AG10803 (cell line): ENCODE measurements at regions not wholly inside any gene's neighbourhood (a gene's known extent, or its start where the extent isn't known, plus 50 kb on each side); places are given as distances from the start of the nearest gene placed in this dataset.
A peak's percentile ranks its signal among the peaks of the same experiment; 100 is the strongest.
"Not testable (repeated sequence)": the region's sequence is repeated elsewhere in the genome, so short reads cannot be mapped to it uniquely, and the experiment has no call there.

Experiments
- DNase-seq: peaks from one replicate; pipeline ENCODE4 v3.0.0; 2010; ENCODE audit warnings: low read depth
- H3K4me3 ChIP-seq: 2 replicates; pipeline ENCODE4 v1.5.1; 2011; ENCODE audit warnings: mild to moderate bottlenecking, low read length, control low read depth
- CTCF ChIP-seq: conservative IDR thresholded peaks from 2 replicates; pipeline ENCODE4 v1.5.1; 2011; ENCODE audit warnings: mild to moderate bottlenecking, low read length, control low read depth, inconsistent platforms

GRCh38 chr12:68434391-68435298 is 102.5 kb upstream of the MDM1 start:
- no peak for DNase-seq
- no peak for TF ChIP-seq CTCF
- no peak overlapping the region for H3K4me3 ChIP-seq

- no peak for DNase-seq
- no peak for TF ChIP-seq CTCF
- H3K4me3 ChIP-seq, result no peak overlapping the region
These were observed 103.1 kb upstream of the MDM1 start for GRCh38 chr12:68435299-68435637.

- H3K4me3 ChIP-seq, result no peak overlapping the region
- DNase-seq, result no peak
- TF ChIP-seq CTCF, result no peak
These were observed 103.7 kb upstream of the MDM1 start for GRCh38 chr12:68435816-68436215.

GRCh38 chr12:68438601-68439000 is 106.4 kb upstream of the MDM1 start:
- TF ChIP-seq CTCF, result no peak
- no peak for DNase-seq
- no peak overlapping the region for H3K4me3 ChIP-seq

GRCh38 chr12:68439368-68440045 is 107.3 kb upstream of the MDM1 start:
- TF ChIP-seq CTCF, result no peak
- DNase-seq, result no peak

GRCh38 chr12:68440068-68440581 is 108.0 kb upstream of the MDM1 start:
- no peak overlapping the region for H3K4me3 ChIP-seq
- peak; percentile 57 for DNase-seq
- no peak for TF ChIP-seq CTCF

More at GRCh38 chr12:68439368-68440045, 107.3 kb upstream of the MDM1 start:
- H3K4me3 ChIP-seq, result no peak overlapping the region

- no peak overlapping the region for H3K4me3 ChIP-seq
- no peak for TF ChIP-seq CTCF
- DNase-seq, result no peak
These were observed 109.0 kb upstream of the MDM1 start for GRCh38 chr12:68441167-68441566.

- not testable (repeated sequence) for H3K4me3 ChIP-seq, DNase-seq
These were observed 110.3 kb upstream of the MDM1 start for GRCh38 chr12:68442353-68442972.

GRCh38 chr12:68443695-68444094 is 111.5 kb upstream of the MDM1 start:
- not testable (repeated sequence) for H3K4me3 ChIP-seq, DNase-seq
